ENCODE measurements at regions not wholly inside any gene's neighbourhood (a gene's known extent, or its start where the extent isn't known, plus 50 kb on each side); places are given as distances from the start of the nearest gene placed in this dataset.

DNA sequence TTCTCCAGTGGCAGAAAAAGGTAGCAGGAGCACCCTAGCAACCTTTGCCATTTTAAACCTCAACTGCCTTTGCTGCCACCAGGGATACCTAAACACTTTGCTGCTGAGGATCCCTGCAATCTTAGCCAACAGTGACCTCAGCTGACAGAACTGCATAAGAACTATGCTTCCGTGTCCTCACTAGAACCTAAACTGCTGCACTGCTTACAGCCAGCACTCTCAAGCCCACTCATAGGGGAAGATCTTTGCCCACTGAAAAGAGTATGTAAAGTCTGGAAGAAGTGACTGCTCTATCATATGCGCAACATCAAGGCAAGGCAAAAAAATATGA, 270.0 kb upstream of the PCDH20 start:
- intact Hi-C loops (cut with DNase I), result no loop called here
- H3K4me1 ChIP-seq, result no peaks in the 10 kb centered on the region
- no peaks in the 10 kb centered on the region for H3K9me3 ChIP-seq
- no peak overlapping the region for H3K4me3 ChIP-seq
- H3K27ac ChIP-seq, result no peak overlapping the region
- H3K36me3 ChIP-seq, result no peaks in the 10 kb centered on the region
- no peaks in the 10 kb centered on the region for H3K27me3 ChIP-seq
- WGBS, 2 donors, result 61 to 92% methylated on average over 2 of the region's 2 CpGs
- DNase-seq, result no peak
- TF ChIP-seq POLR2A (IDR thresholded peaks at IDR 0.05), result no peak
- TF ChIP-seq, protein P1, sequence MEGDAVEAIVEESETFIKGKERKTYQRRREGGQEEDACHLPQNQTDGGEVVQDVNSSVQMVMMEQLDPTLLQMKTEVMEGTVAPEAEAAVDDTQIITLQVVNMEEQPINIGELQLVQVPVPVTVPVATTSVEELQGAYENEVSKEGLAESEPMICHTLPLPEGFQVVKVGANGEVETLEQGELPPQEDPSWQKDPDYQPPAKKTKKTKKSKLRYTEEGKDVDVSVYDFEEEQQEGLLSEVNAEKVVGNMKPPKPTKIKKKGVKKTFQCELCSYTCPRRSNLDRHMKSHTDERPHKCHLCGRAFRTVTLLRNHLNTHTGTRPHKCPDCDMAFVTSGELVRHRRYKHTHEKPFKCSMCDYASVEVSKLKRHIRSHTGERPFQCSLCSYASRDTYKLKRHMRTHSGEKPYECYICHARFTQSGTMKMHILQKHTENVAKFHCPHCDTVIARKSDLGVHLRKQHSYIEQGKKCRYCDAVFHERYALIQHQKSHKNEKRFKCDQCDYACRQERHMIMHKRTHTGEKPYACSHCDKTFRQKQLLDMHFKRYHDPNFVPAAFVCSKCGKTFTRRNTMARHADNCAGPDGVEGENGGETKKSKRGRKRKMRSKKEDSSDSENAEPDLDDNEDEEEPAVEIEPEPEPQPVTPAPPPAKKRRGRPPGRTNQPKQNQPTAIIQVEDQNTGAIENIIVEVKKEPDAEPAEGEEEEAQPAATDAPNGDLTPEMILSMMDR (IDR thresholded peaks at IDR 0.05), result no peak

DNA sequence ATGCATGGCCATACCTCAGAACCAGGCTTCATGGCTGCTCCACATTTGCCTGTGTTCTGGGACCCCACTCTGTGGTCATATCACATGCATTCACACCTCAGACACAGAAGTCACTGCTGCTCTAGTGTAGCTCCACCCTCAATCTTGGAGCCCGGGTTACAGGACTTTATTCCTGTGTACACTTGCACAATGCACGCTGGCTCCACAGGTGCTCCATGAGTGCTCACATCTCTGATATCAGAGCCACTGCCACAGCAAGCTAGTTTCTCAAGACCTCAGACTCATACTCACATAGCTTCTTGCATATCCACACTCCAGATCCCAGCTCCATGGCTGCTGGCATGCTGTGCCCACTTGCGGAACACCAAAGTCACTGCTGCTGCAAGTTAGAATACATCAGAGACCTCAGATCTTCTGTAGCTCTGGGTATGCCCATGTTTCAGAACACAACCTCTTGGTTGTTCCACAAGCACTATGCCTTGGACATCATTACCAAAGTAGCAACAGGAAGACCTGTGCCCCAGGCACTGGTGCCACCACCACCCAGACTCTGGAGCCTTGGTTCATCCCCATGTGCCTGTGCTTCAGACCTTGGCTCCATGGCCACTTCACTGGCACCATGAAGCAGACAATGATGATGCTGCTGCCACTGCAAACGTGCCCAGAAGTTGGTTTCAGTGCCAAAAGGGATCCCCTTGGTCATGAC, 269.5 kb upstream of the PCDH20 start:
- DNase-seq, result no peak
- WGBS, 2 donors, result 75 to 85% methylated on average over 3 to 4 of the region's 4 CpGs
- no peaks in the 10 kb centered on the region for H3K4me1 ChIP-seq
- H3K36me3 ChIP-seq, result no peaks in the 10 kb centered on the region
- no peak overlapping the region for H3K4me3 ChIP-seq
- H3K9me3 ChIP-seq, result no peaks in the 10 kb centered on the region
- no peak overlapping the region for H3K27ac ChIP-seq
- H3K27me3 ChIP-seq, result no peaks in the 10 kb centered on the region
- intact Hi-C loops (cut with DNase I), result no loop called here
- TF ChIP-seq, protein P1 (IDR thresholded peaks at IDR 0.05), result no peak
- no peak for TF ChIP-seq POLR2A (IDR thresholded peaks at IDR 0.05)

DNA sequence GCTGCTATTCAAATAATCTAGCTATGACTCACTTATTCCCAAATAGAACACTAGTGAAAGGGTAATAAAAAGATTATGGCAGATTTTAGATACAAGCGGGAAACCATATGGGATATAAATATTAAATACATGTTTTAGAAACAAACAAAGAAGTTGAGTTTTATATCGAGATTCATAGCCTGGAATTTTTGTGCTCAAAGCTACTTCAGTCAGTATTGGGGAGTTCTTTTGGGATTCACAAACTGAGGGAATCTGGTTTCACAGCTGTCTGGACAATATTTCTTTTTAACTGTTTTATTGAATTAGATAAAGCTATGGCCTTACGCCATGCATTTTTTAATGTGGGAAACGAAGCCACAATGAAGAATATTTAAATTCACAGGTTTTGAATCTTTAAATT, 257.1 kb upstream of the PCDH20 start:
- TF ChIP-seq, protein P1 (IDR thresholded peaks at IDR 0.05), result no peak
- no peak for TF ChIP-seq POLR2A (IDR thresholded peaks at IDR 0.05)
- Histone ChIP-seq H3K27ac (no peak overlapping the region), H3K4me3 (no peak overlapping the region), H3K9me3 (no peaks in the 10 kb centered on the region), H3K36me3 (no peaks in the 10 kb centered on the region), H3K27me3 (no peaks in the 10 kb centered on the region), H3K4me1 (no peaks in the 10 kb centered on the region)
- intact Hi-C loops (cut with DNase I), result no loop called here
- WGBS, 2 donors, result 70 to 72% methylated on average over 4 of the region's 4 CpGs
- no peak for DNase-seq

DNA sequence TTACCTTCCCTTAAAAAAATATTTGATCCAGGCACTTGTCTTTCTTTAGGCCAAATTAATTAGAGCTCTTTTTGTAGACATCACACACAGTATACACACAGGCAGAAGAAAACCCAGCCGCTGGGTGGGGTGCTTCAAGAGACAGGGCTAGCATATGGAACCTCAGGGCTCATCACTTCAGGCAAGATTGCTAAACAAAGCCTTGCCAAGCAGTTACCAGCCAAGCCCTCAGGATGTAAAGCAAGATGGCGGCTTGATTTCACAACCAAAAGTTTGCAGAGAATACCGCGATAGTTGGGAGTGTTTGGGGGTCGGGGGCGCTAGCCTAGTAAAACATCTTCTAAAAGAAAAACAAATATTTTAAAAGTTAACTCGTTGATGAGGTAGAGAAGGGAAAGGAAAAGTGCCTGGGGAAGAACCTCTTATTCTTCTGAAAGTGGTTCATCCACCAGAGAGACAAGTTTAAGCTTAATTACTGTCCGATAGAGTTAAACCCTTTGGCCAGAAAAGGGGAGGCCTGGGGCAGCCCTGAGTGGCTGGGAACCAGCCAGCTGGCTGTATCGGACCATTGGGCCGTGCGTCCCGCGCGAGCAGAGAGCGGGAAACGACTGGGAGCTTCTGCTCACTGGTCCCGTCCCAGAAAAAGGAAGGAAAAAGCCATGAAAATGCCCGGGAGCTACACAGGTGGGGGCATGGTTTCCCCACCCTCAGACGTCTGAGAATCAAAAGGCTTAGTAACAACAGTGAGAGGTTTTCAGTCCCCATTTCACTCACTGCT, 254.9 kb upstream of the PCDH20 start:
- Histone ChIP-seq H3K4me1 (no peaks in the 10 kb centered on the region), H3K4me3 (no peak overlapping the region), H3K27ac (no peak overlapping the region), H3K36me3 (no peaks in the 10 kb centered on the region), H3K27me3 (no peaks in the 10 kb centered on the region), H3K9me3 (no peaks in the 10 kb centered on the region)
- TF ChIP-seq POLR2A (IDR thresholded peaks at IDR 0.05), result no peak
- TF ChIP-seq, protein P1 (IDR thresholded peaks at IDR 0.05), result no peak
- intact Hi-C loops (cut with DNase I), result no loop called here
- WGBS, 2 donors, result 77 to 88% methylated on average over 19 of the region's 19 CpGs
- no peak for DNase-seq
